ENCODE measurements at regions not wholly inside any gene's neighbourhood (a gene's known extent, or its start where the extent isn't known, plus 50 kb on each side); places are given as distances from the start of the nearest gene placed in this dataset.

DNA sequence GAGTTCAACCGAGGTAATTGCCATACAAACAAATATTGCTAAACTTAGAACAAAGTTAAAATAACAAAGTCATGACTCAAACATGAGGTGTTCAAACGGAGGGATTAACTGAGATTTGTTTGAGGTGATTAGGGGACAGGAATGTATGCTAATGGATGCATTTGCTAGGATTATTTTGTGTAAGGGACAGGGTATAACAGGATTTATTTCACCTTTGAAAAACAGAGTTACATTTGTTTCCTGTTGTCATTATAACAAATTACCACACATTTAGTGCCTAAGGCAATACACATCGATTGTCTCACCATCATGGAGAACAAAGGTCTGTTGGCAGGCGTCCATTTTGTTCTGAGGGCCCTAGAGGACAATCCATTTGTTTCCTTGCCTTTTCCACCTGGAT lies 304.3 kb upstream of the CNTNAP5 start:
- TF ChIP-seq MYC (IDR thresholded peaks at IDR 0.05; ENCODE audit: low read depth, low read length), result no peak
- TF ChIP-seq, protein P1, sequence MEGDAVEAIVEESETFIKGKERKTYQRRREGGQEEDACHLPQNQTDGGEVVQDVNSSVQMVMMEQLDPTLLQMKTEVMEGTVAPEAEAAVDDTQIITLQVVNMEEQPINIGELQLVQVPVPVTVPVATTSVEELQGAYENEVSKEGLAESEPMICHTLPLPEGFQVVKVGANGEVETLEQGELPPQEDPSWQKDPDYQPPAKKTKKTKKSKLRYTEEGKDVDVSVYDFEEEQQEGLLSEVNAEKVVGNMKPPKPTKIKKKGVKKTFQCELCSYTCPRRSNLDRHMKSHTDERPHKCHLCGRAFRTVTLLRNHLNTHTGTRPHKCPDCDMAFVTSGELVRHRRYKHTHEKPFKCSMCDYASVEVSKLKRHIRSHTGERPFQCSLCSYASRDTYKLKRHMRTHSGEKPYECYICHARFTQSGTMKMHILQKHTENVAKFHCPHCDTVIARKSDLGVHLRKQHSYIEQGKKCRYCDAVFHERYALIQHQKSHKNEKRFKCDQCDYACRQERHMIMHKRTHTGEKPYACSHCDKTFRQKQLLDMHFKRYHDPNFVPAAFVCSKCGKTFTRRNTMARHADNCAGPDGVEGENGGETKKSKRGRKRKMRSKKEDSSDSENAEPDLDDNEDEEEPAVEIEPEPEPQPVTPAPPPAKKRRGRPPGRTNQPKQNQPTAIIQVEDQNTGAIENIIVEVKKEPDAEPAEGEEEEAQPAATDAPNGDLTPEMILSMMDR (IDR thresholded peaks at IDR 0.05; ENCODE audit: low read depth, low read length), result no peak
- TF ChIP-seq POLR2A (IDR thresholded peaks at IDR 0.05; ENCODE audit: extremely low read depth, insufficient read length), result no peak
- TF ChIP-seq, protein P2, sequence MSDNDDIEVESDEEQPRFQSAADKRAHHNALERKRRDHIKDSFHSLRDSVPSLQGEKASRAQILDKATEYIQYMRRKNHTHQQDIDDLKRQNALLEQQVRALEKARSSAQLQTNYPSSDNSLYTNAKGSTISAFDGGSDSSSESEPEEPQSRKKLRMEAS (IDR thresholded peaks at IDR 0.05; ENCODE audit: low read depth, low read length), result no peak
- H3K4me3 ChIP-seq (ENCODE audit: low read depth, low read length), result no peak overlapping the region
- no peak for DNase-seq (ENCODE audit: low read depth)

DNA sequence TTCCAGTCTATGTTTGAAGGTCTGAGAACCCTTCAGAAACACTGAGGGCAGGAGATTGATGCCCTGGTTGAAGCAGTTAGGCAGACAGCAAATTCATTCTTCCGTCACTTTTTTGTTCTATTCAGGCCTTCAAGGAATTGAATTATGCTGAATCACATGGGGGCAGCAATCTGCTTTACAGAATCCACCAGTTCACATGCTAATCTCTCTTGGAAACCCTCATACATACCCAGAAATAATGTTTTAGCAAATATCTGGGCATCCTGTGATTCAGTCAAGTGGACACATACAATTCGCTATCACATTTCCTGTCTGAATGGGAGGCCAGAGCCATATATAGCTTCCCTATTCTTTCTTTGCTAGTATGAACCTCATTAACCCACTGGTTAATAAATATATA lies 301.4 kb upstream of the CNTNAP5 start:
- DNase-seq (ENCODE audit: low read depth), result no peak
- no peak overlapping the region for H3K4me3 ChIP-seq (ENCODE audit: low read depth, low read length)
- TF ChIP-seq, protein P1 (IDR thresholded peaks at IDR 0.05; ENCODE audit: low read depth, low read length), result no peak
- TF ChIP-seq POLR2A (IDR thresholded peaks at IDR 0.05; ENCODE audit: extremely low read depth, insufficient read length) (no peak), MYC (IDR thresholded peaks at IDR 0.05; ENCODE audit: low read depth, low read length) (no peak)
- TF ChIP-seq, protein P2 (IDR thresholded peaks at IDR 0.05; ENCODE audit: low read depth, low read length), result no peak

DNA sequence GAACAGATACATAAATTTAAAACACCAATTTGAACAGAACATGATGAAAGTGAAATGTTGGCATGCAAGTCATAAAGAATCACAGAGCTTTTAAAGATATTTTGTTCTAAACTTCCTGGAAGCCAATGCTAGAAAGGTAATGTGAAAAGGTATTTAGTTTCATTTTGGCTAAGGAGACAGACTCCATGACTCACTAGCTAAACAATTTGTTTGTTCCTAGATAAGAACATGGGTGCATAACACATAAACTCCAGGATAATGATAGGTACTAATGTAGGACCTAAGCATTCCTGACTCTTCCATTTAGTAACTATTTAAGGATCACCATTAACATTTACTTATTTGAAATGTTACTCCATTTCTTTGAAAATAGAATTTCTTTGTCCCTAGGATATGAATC lies 292.5 kb upstream of the CNTNAP5 start:
- no peak for DNase-seq (ENCODE audit: low read depth)
- TF ChIP-seq, protein P2 (IDR thresholded peaks at IDR 0.05; ENCODE audit: low read depth, low read length), result no peak
- TF ChIP-seq, protein P1 (IDR thresholded peaks at IDR 0.05; ENCODE audit: low read depth, low read length), result no peak
- TF ChIP-seq POLR2A (IDR thresholded peaks at IDR 0.05; ENCODE audit: extremely low read depth, insufficient read length) (no peak), MYC (IDR thresholded peaks at IDR 0.05; ENCODE audit: low read depth, low read length) (no peak)
- no peak overlapping the region for H3K4me3 ChIP-seq (ENCODE audit: low read depth, low read length)

DNA sequence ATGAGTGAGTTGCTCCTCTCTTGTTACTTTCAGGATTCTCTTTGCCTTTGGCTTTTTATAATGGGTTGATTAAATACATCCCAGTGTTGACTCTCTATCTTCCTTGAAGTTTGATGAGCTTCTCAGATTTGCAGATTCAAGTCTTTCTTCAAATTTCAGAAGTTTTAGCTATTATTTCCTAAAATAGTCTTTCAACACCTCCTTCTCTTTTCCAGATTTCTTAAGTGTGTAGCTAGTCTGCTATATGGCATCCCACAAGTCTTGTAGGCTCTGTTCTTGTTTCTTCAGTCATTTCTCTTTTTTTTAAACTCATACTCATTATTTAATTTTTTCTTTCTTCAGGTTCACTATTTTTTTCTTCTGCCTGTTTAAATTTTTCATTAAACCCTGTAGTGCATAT lies 287.7 kb upstream of the CNTNAP5 start:
- no peak overlapping the region for H3K4me3 ChIP-seq (ENCODE audit: low read depth, low read length)
- no peak for DNase-seq (ENCODE audit: low read depth)
- no peak for TF ChIP-seq POLR2A (IDR thresholded peaks at IDR 0.05; ENCODE audit: extremely low read depth, insufficient read length)
- TF ChIP-seq, protein P2 (IDR thresholded peaks at IDR 0.05; ENCODE audit: low read depth, low read length), result no peak
- TF ChIP-seq, protein P1 (IDR thresholded peaks at IDR 0.05; ENCODE audit: low read depth, low read length), result no peak
- TF ChIP-seq MYC (IDR thresholded peaks at IDR 0.05; ENCODE audit: low read depth, low read length), result no peak

DNA sequence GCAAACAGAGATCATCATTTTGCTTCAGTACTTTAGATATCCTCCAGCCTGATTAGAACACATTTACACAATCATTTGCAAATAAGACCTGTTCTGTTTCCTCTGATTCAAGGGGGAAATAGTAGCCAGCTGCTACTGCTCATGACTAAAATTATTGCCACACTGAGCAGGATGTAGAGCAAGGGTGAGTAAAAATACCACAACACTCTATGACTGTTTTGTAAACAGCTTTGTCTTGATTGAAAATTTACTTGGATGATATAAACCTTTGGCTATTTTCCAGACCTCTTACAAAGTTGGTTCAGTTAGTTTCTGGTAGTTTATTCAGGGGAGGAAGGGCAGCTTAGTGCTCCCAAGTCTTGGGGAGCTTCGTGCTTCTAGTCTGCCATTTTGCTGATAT lies 286.4 kb upstream of the CNTNAP5 start:
- TF ChIP-seq MYC (IDR thresholded peaks at IDR 0.05; ENCODE audit: low read depth, low read length) (no peak), POLR2A (IDR thresholded peaks at IDR 0.05; ENCODE audit: extremely low read depth, insufficient read length) (no peak)
- TF ChIP-seq, protein P1 (IDR thresholded peaks at IDR 0.05; ENCODE audit: low read depth, low read length), result no peak
- TF ChIP-seq, protein P2 (IDR thresholded peaks at IDR 0.05; ENCODE audit: low read depth, low read length), result no peak
- no peak overlapping the region for H3K4me3 ChIP-seq (ENCODE audit: low read depth, low read length)
- DNase-seq (ENCODE audit: low read depth), result peak; percentile 4

DNA sequence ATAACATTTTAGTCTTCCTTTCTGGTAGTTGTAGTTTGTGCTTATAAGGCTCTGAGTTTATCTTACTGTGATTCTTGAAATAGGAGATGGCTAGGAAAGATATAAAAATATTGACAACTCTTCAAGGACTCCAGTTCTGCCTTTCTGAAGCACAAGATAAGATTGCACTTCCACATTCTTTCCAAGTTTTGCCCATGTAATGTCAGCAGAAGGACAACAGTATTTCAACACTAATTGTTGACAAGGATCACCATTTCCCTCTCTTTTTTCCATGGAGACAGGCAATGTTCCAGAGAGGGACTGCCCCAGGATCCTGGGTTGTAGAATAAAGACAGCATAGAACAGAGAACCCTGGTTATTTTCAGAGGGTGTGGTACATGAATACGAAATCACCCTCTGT lies 279.1 kb upstream of the CNTNAP5 start:
- TF ChIP-seq POLR2A (IDR thresholded peaks at IDR 0.05; ENCODE audit: extremely low read depth, insufficient read length), result no peak
- no peak for TF ChIP-seq MYC (IDR thresholded peaks at IDR 0.05; ENCODE audit: low read depth, low read length)
- TF ChIP-seq, protein P1 (IDR thresholded peaks at IDR 0.05; ENCODE audit: low read depth, low read length), result no peak
- TF ChIP-seq, protein P2 (IDR thresholded peaks at IDR 0.05; ENCODE audit: low read depth, low read length), result no peak
- no peak for DNase-seq (ENCODE audit: low read depth)

More for the DNA sequence above, 279.1 kb upstream of the CNTNAP5 start:
- no peak overlapping the region for H3K4me3 ChIP-seq (ENCODE audit: low read depth, low read length)

Data from NB4 (cell line).